K562 (cell line): ENCODE measurements at regions not wholly inside any gene's neighbourhood (a gene's known extent, or its start where the extent isn't known, plus 50 kb on each side); places are given as distances from the start of the nearest gene placed in this dataset.

Source experiments
- ATAC-seq: fragments of 200-7000 bp; cut with Tn5 transposase; 3 replicates; pipeline ENCODE4 v1.9.1; 2020; ENCODE audit warnings: moderate library complexity
- BruUV-seq: library from RNA; stranded (reverse); fragments of 400-500 nt; replicated peaks from 2 replicates; lab custom pipeline; 2021; lab: Mats Ljungman, UMichigan
- CTCF ChIA-PET: fragments of 300-600 bp; formaldehyde crosslinking; extraction: SDS; loops from one replicate; lab custom pipeline; 2021; ENCODE audit warnings: low intra/inter-chr PET ratio; lab: Yijun Ruan, JAX
- POLR2A ChIA-PET: fragments of 300-600, 350-650 bp; sonication (Branson Sonifier 250); formaldehyde crosslinking; extraction: SDS; loops from one replicate; lab custom pipeline; 2021; ENCODE audit warnings: antibody characterized with exemption, inconsistent platforms; lab: Yijun Ruan, JAX
- DNase-seq, 4 experiments: peaks; one replicate each; pipeline versions ENCODE4 v3.0.0 to v3.0.0-alpha.2; 2011 to 2018; ENCODE audit warnings: low spot score in 3 of 4, mixed read lengths in 3 of 4; ENCODE audit errors: extremely low read depth in 1 of 4
- FAIRE-seq: peaks from 2 replicates; lab custom pipeline; 2011; peaks lifted over from hg19 to GRCh38; lab: Jason Lieb, UNC
- H2AFZ ChIP-seq: 2 replicates; pipeline ENCODE4 v1.6.0; 2011; ENCODE audit warnings: low read depth, low read length, control low read depth, inconsistent platforms
- H3K27ac ChIP-seq: fragments of 200-600 bp; 3 replicates; pipeline ENCODE4 v1.8.0; 2011; ENCODE audit warnings: low read depth, mild to moderate bottlenecking, control low read depth, inconsistent platforms, low read length, moderate library complexity, mixed read lengths; ENCODE audit errors: extremely low read depth
- H3K27me3 ChIP-seq, 2 experiments: fragments of 300-600 bp in 1 of 2; 2 replicates in 1 of 2; 3 replicates in 1 of 2; pipeline versions ENCODE4 v1.6.0 to v1.8.0; 2011; ENCODE audit warnings: inconsistent platforms in 2 of 2, low read length in 2 of 2, mild to moderate bottlenecking in 1 of 2, mixed read lengths in 1 of 2, moderate library complexity in 1 of 2; ENCODE audit not compliant: control insufficient read depth in 2 of 2, insufficient read depth in 2 of 2
- H3K36me3 ChIP-seq: fragments of 300-600 bp; 3 replicates; pipeline ENCODE4 v1.8.0; 2011; ENCODE audit warnings: mild to moderate bottlenecking, low read length, inconsistent platforms; ENCODE audit not compliant: control insufficient read depth, insufficient read depth
- H3K4me1 ChIP-seq, 2 experiments: fragments of 200-600 bp in 1 of 2; replicated peaks in 1 of 2; 2 replicates in 1 of 2; 3 replicates in 1 of 2; pipeline versions ENCODE4 v1.5.1 to v1.8.0; 2011; ENCODE audit warnings: inconsistent platforms in 2 of 2, low read length in 2 of 2, mild to moderate bottlenecking in 1 of 2, mixed read lengths in 1 of 2, moderate library complexity in 1 of 2; ENCODE audit not compliant: control insufficient read depth in 2 of 2, insufficient read depth in 2 of 2
- H3K4me2 ChIP-seq: 2 replicates; pipeline ENCODE4 v1.6.1; 2011; ENCODE audit warnings: low read length, control low read depth, inconsistent platforms, mixed read lengths; ENCODE audit not compliant: insufficient read depth
- H3K4me3 ChIP-seq: fragments of 200-600 bp; sonication (generic), shearing (Covaris generic); 2 replicates; pipeline ENCODE4 v1.5.1; 2016; ENCODE audit warnings: control low read depth, inconsistent platforms
- H3K79me2 ChIP-seq: fragments of 200-600 bp; 3 replicates; pipeline ENCODE4 v1.8.0; 2011; ENCODE audit warnings: low read length, inconsistent platforms; ENCODE audit not compliant: control insufficient read depth, insufficient read depth
- H3K9ac ChIP-seq, 2 experiments: 2 replicates each; pipeline versions ENCODE4 v1.6.0 to v1.6.1; 2011; ENCODE audit warnings: low read depth in 2 of 2, low read length in 2 of 2, control low read depth in 1 of 2, inconsistent platforms in 1 of 2, mild to moderate bottlenecking in 1 of 2, mixed read lengths in 1 of 2; ENCODE audit not compliant: insufficient read depth in 1 of 2
- H3K9me1 ChIP-seq: one replicate; pipeline ENCODE4 v1.6.0; 2011; ENCODE audit warnings: inconsistent platforms, mild to moderate bottlenecking, low read length, moderate library complexity; ENCODE audit not compliant: control insufficient read depth, insufficient read depth
- H3K9me3 ChIP-seq: replicated peaks from 2 replicates; pipeline ENCODE4 v1.5.1; 2011; ENCODE audit warnings: low read depth, low read length, inconsistent platforms; ENCODE audit not compliant: control insufficient read depth, insufficient read depth
- H4K20me1 ChIP-seq: replicated peaks from 2 replicates; pipeline ENCODE4 v1.6.1; 2011; ENCODE audit warnings: low read length, inconsistent platforms, mixed read lengths; ENCODE audit not compliant: control insufficient read depth, insufficient read depth
- BACH1 ChIP-seq: fragments of 200-800 bp; sonication (Bioruptor generic); IDR thresholded peaks from 2 replicates; pipeline ENCODE4 v1.6.1; 2016; ENCODE audit warnings: missing genetic modification characterization, missing compliant biosample characterization
- EGR1 ChIP-seq: fragments of 450-650 bp; conservative IDR thresholded peaks from 2 replicates; pipeline ENCODE4 v1.6.1; 2017; ENCODE audit warnings: mild to moderate bottlenecking
- FIP1L1 ChIP-seq: fragments of 200-400 bp; formaldehyde crosslinking; IDR thresholded peaks from 2 replicates; pipeline ENCODE4 v1.6.1; 2018; ENCODE audit warnings: mild to moderate bottlenecking, low read depth, low read length; ENCODE audit not compliant: poor library complexity, severe bottlenecking
- HOXB6 ChIP-seq: fragments of 250-450 bp; sonication (Bioruptor Pico); IDR thresholded peaks from 2 replicates; pipeline ENCODE4 v1.5.1; 2022; ENCODE audit warnings: mild to moderate bottlenecking, borderline replicate concordance
- MIER1 ChIP-seq: fragments of 450-650 bp; IDR thresholded peaks from 2 replicates; pipeline ENCODE4 v1.6.1; 2016; ENCODE audit warnings: antibody characterized with exemption, mild to moderate bottlenecking, low read depth
- NFE2 ChIP-seq: IDR thresholded peaks from 2 replicates; pipeline ENCODE4 v1.6.1; 2014; ENCODE audit warnings: antibody characterized with exemption, low read depth
- NFIC ChIP-seq: fragments of 450-650 bp; IDR thresholded peaks from 2 replicates; pipeline ENCODE4 v1.6.1; 2017; ENCODE audit warnings: mild to moderate bottlenecking, inconsistent platforms
- NFYB ChIP-seq: IDR thresholded peaks from 2 replicates; pipeline ENCODE4 v1.6.1; 2011; ENCODE audit warnings: mild to moderate bottlenecking, moderate library complexity; ENCODE audit not compliant: insufficient read length; ENCODE audit errors: extremely low read depth
- RBM22 ChIP-seq: fragments of 200-400 bp; formaldehyde crosslinking; IDR thresholded peaks from 2 replicates; pipeline ENCODE4 v1.6.1; 2018; ENCODE audit warnings: low read length, low read depth; ENCODE audit not compliant: poor library complexity, severe bottlenecking
- SNRNP70 ChIP-seq: fragments of 200-400 bp; formaldehyde crosslinking; optimal IDR thresholded peaks from 2 replicates; pipeline ENCODE3; 2017; ENCODE audit warnings: low read depth, low read length
- SOX6 ChIP-seq: fragments of 450-650 bp; IDR thresholded peaks from 2 replicates; pipeline ENCODE4 v1.6.1; 2014; ENCODE audit warnings: mild to moderate bottlenecking
- ZBTB26 ChIP-seq: fragments of 450-650 bp; formaldehyde crosslinking; IDR thresholded peaks from 2 replicates; pipeline ENCODE4 v1.4.0; 2022; ENCODE audit warnings: missing genetic modification characterization
- ZC3H11A ChIP-seq: IDR thresholded peaks from 2 replicates; pipeline ENCODE4 v1.6.1; 2012; ENCODE audit warnings: low read depth, low read length, improper control_type of control experiment
- whole genome bisulfite sequencing: fragments of 100-300 bp; shearing (Covaris generic); methylation state at CpG from one replicate; pipeline ENCODE4 v1.1.6; 2016; ENCODE audit warnings: low coverage, mixed read lengths; ENCODE audit not compliant: insufficient coverage; ENCODE audit errors: missing lambda C conversion rate; 5-methylcytosine and 5-hydroxymethylcytosine counted together
- in situ Hi-C: fragments of 300-500 bp; cut with MboI; formaldehyde crosslinking; loops from 4 replicates; pipeline ENCODE4 v1.15.0; 2018; ENCODE audit warnings: inconsistent platforms, mixed read lengths
- intact Hi-C: fragments of 100-400 bp; cut with micrococcal nuclease; formaldehyde crosslinking; loops from 2 replicates; pipeline ENCODE4 v1.14.2; 2022
- TF ChIP-seq, protein P1 (sequence below): IDR thresholded peaks from 3 replicates; pipeline ENCODE4 v1.6.1; 2011; ENCODE audit warnings: borderline replicate concordance, mild to moderate bottlenecking, moderate library complexity; ENCODE audit not compliant: insufficient read length; ENCODE audit errors: extremely low read depth
- TF ChIP-seq, protein P2 (sequence below): IDR thresholded peaks from 2 replicates; pipeline ENCODE4 v1.6.1; 2014; ENCODE audit warnings: antibody characterized with exemption
- TF ChIP-seq, protein P3 (sequence below): sonication (generic); IDR thresholded peaks from 2 replicates; pipeline ENCODE4 v1.6.1; 2016

GRCh38 chr9:107542411-107543157, 53.0 kb upstream of the KLF4 start:
- Histone ChIP-seq H3K9me1 (no peaks in the 10 kb centered on the region), H3K36me3 (no peaks in the 10 kb centered on the region), H3K27me3 (peaks cover 9 to 16% of the 10 kb centered on the region in 2 experiments; a peak in 2 of 5 replicates), H3K9me3 (no peaks in the 10 kb centered on the region), H3K4me3 (no peak overlapping the region), H4K20me1 (no peaks in the 10 kb centered on the region), H2AFZ (no peak overlapping the region), H3K79me2 (no peaks in the 10 kb centered on the region), H3K9ac (no peak overlapping the region), H3K4me1 (no peaks in the 10 kb centered on the region), H3K27ac (no peak overlapping the region), H3K4me2 (no peak overlapping the region)
- WGBS = 1% methylated on average over 4 of the region's 4 CpGs
- no peak for FAIRE-seq
- intact Hi-C loops = no loop called here
- CTCF ChIA-PET = no interaction called here
- ATAC-seq = no peak
- BruUV-seq = no TSS peak
- TF ChIP-seq SOX6 (no peak), NFYB (no peak), SNRNP70 (no peak), NFE2 (no peak), ZBTB26 (CRISPR knock-in tag) (no peak), HOXB6 (CRISPR knock-in tag) (no peak), BACH1 (tag) (no peak), NFIC (no peak), EGR1 (no peak), RBM22 (no peak), FIP1L1 (no peak), ZC3H11A (no peak), MIER1 (no peak)
- TF ChIP-seq, protein P1, sequence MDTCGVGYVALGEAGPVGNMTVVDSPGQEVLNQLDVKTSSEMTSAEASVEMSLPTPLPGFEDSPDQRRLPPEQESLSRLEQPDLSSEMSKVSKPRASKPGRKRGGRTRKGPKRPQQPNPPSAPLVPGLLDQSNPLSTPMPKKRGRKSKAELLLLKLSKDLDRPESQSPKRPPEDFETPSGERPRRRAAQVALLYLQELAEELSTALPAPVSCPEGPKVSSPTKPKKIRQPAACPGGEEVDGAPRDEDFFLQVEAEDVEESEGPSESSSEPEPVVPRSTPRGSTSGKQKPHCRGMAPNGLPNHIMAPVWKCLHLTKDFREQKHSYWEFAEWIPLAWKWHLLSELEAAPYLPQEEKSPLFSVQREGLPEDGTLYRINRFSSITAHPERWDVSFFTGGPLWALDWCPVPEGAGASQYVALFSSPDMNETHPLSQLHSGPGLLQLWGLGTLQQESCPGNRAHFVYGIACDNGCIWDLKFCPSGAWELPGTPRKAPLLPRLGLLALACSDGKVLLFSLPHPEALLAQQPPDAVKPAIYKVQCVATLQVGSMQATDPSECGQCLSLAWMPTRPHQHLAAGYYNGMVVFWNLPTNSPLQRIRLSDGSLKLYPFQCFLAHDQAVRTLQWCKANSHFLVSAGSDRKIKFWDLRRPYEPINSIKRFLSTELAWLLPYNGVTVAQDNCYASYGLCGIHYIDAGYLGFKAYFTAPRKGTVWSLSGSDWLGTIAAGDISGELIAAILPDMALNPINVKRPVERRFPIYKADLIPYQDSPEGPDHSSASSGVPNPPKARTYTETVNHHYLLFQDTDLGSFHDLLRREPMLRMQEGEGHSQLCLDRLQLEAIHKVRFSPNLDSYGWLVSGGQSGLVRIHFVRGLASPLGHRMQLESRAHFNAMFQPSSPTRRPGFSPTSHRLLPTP = no peak
- TF ChIP-seq, protein P2, sequence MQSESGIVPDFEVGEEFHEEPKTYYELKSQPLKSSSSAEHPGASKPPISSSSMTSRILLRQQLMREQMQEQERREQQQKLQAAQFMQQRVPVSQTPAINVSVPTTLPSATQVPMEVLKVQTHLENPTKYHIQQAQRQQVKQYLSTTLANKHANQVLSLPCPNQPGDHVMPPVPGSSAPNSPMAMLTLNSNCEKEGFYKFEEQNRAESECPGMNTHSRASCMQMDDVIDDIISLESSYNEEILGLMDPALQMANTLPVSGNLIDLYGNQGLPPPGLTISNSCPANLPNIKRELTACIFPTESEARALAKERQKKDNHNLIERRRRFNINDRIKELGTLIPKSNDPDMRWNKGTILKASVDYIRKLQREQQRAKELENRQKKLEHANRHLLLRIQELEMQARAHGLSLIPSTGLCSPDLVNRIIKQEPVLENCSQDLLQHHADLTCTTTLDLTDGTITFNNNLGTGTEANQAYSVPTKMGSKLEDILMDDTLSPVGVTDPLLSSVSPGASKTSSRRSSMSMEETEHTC = no peak
- TF ChIP-seq, protein P3, sequence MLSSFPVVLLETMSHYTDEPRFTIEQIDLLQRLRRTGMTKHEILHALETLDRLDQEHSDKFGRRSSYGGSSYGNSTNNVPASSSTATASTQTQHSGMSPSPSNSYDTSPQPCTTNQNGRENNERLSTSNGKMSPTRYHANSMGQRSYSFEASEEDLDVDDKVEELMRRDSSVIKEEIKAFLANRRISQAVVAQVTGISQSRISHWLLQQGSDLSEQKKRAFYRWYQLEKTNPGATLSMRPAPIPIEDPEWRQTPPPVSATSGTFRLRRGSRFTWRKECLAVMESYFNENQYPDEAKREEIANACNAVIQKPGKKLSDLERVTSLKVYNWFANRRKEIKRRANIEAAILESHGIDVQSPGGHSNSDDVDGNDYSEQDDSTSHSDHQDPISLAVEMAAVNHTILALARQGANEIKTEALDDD = no peak
- no peak for DNase-seq
- POLR2A ChIA-PET = interaction anchor here (0.8 kb wide), 1 partner anchor 1164 kb away, joined by 4 read pairs; no protein-coding TSS in a partner anchor
- in situ Hi-C loops = no loop called here
